H9 (cell line): ENCODE measurements at regions not wholly inside any gene's neighbourhood (a gene's known extent, or its start where the extent isn't known, plus 50 kb on each side); places are given as distances from the start of the nearest gene placed in this dataset.

Experiments used
- DNase-seq: peaks from one replicate; pipeline ENCODE4 v3.0.0-alpha.2; 2017
- H2AFZ ChIP-seq: one replicate; pipeline ENCODE4 v1.6.1; 2013; ENCODE audit warnings: mild to moderate bottlenecking, low read length, control low read depth, moderate library complexity
- H2AK5ac ChIP-seq: 2 replicates; pipeline ENCODE4 v1.6.1; 2013; ENCODE audit warnings: low read length, control low read depth, mixed read lengths; ENCODE audit not compliant: insufficient read length
- H2BK120ac ChIP-seq: one replicate; pipeline ENCODE4 v1.6.1; 2013; ENCODE audit warnings: low read depth, mild to moderate bottlenecking, low read length, control low read depth, inconsistent platforms; ENCODE audit not compliant: poor library complexity, severe bottlenecking
- H2BK12ac ChIP-seq: 2 replicates; pipeline ENCODE4 v1.6.1; 2013; ENCODE audit warnings: low read length, control low read depth, mixed read lengths, low read depth; ENCODE audit not compliant: insufficient read length
- H2BK15ac ChIP-seq: 2 replicates; pipeline ENCODE4 v1.6.1; 2013; ENCODE audit warnings: low read depth, low read length, control low read depth
- H2BK20ac ChIP-seq: one replicate; pipeline ENCODE4 v1.6.1; 2013; ENCODE audit warnings: low read depth, mild to moderate bottlenecking, low read length, control low read depth, inconsistent platforms; ENCODE audit not compliant: poor library complexity, severe bottlenecking
- H2BK5ac ChIP-seq: 2 replicates; pipeline ENCODE4 v1.6.1; 2013; ENCODE audit warnings: low read length, control low read depth, mixed read lengths; ENCODE audit not compliant: insufficient read length
- H3K14ac ChIP-seq: 2 replicates; pipeline ENCODE4 v1.6.1; 2013; ENCODE audit warnings: low read length, control low read depth; ENCODE audit not compliant: insufficient read depth
- H3K18ac ChIP-seq: 2 replicates; pipeline ENCODE4 v1.6.1; 2013; ENCODE audit warnings: low read depth, mild to moderate bottlenecking, mixed read lengths, low read length, control low read depth; ENCODE audit not compliant: insufficient read length
- H3K23ac ChIP-seq: 2 replicates; pipeline ENCODE4 v1.6.1; 2013; ENCODE audit warnings: low read length, control low read depth, mixed read lengths, low read depth; ENCODE audit not compliant: insufficient read length
- H3K23me2 ChIP-seq: 2 replicates; pipeline ENCODE4 v1.6.1; 2013; ENCODE audit warnings: low read depth, mild to moderate bottlenecking, mixed read lengths, low read length, control low read depth; ENCODE audit not compliant: insufficient read length, poor library complexity, severe bottlenecking
- H3K27ac ChIP-seq: 2 replicates; pipeline ENCODE4 v1.5.1; 2013; ENCODE audit warnings: low read length, control low read depth, mixed read lengths, low read depth; ENCODE audit not compliant: insufficient read length
- H3K27me3 ChIP-seq: 2 replicates; pipeline ENCODE4 v1.6.1; 2013; ENCODE audit warnings: low read length, control low read depth, inconsistent platforms; ENCODE audit not compliant: insufficient read depth
- H3K4ac ChIP-seq: 2 replicates; pipeline ENCODE4 v1.6.1; 2013; ENCODE audit warnings: low read depth, mild to moderate bottlenecking, control low read depth, inconsistent platforms, low read length, moderate library complexity
- H3K4me1 ChIP-seq: 2 replicates; pipeline ENCODE4 v1.6.1; 2013; ENCODE audit warnings: low read length, control low read depth, inconsistent platforms; ENCODE audit not compliant: insufficient read depth
- H3K4me2 ChIP-seq: 2 replicates; pipeline ENCODE4 v1.6.1; 2013; ENCODE audit warnings: low read length, control low read depth, mixed read lengths; ENCODE audit not compliant: insufficient read length, insufficient read depth
- H3K56ac ChIP-seq: 2 replicates; pipeline ENCODE4 v1.6.1; 2013; ENCODE audit warnings: low read depth, mild to moderate bottlenecking, mixed read lengths, low read length, control low read depth; ENCODE audit not compliant: insufficient read length
- H3K79me1 ChIP-seq: 2 replicates; pipeline ENCODE4 v1.6.1; 2013; ENCODE audit warnings: low read depth, mild to moderate bottlenecking, moderate library complexity, low read length, control low read depth, inconsistent platforms; ENCODE audit not compliant: insufficient read depth, poor library complexity, severe bottlenecking
- H3K79me2 ChIP-seq: 2 replicates; pipeline ENCODE4 v1.6.1; 2013; ENCODE audit warnings: low read length, control low read depth, inconsistent platforms; ENCODE audit not compliant: insufficient read depth
- H3K9ac ChIP-seq: 2 replicates; pipeline ENCODE4 v1.6.1; 2013; ENCODE audit warnings: low read length, control low read depth, mixed read lengths; ENCODE audit not compliant: insufficient read length; ENCODE audit errors: extremely low read depth
- H3K9me3 ChIP-seq: one replicate; pipeline ENCODE4 v1.6.1; 2013; ENCODE audit warnings: low read depth, low read length, inconsistent platforms; ENCODE audit not compliant: control insufficient read depth
- H3T11ph ChIP-seq: one replicate; pipeline ENCODE4 v1.6.1; 2013; ENCODE audit warnings: mild to moderate bottlenecking, low read length, control low read depth, inconsistent platforms
- H4K20me1 ChIP-seq: one replicate; pipeline ENCODE4 v1.6.1; 2013; ENCODE audit not compliant: control insufficient read depth, insufficient read length, insufficient read depth
- H4K5ac ChIP-seq: 2 replicates; pipeline ENCODE4 v1.6.1; 2013; ENCODE audit warnings: low read depth, mild to moderate bottlenecking, mixed read lengths, low read length, control low read depth; ENCODE audit not compliant: insufficient read length
- H4K8ac ChIP-seq: replicated peaks from 2 replicates; pipeline ENCODE4 v1.6.1; 2013; ENCODE audit warnings: low read length, control low read depth, mixed read lengths, low read depth; ENCODE audit not compliant: insufficient read length
- H4K91ac ChIP-seq: 2 replicates; pipeline ENCODE4 v1.6.1; 2013; ENCODE audit warnings: low read depth, mild to moderate bottlenecking, moderate library complexity, mixed read lengths, low read length, control low read depth; ENCODE audit not compliant: insufficient read length
- H3K27ac Mint-ChIP-seq, 3 experiments: 2 replicates in 2 of 3; 3 replicates in 1 of 3; pipeline ENCODE4 v1.8.0; 2020 to 2021; ENCODE audit warnings: mixed read lengths in 3 of 3, mild to moderate bottlenecking in 1 of 3, moderate library complexity in 1 of 3
- H3K27me3 Mint-ChIP-seq: 2 replicates; pipeline ENCODE4 v1.8.0; 2021; ENCODE audit warnings: low read depth, mild to moderate bottlenecking, moderate library complexity, mixed read lengths
- H3K36me3 Mint-ChIP-seq, 3 experiments: 2 replicates in 2 of 3; 3 replicates in 1 of 3; pipeline ENCODE4 v1.8.0; 2020 to 2021; ENCODE audit warnings: low read depth in 3 of 3, mixed read lengths in 3 of 3; ENCODE audit not compliant: insufficient read depth in 1 of 3
- H3K4me1 Mint-ChIP-seq, 2 experiments: 2 replicates each; pipeline ENCODE4 v1.8.0; 2020; ENCODE audit warnings: mixed read lengths in 2 of 2
- H3K4me3 Mint-ChIP-seq, 2 experiments: 2 replicates in 1 of 2; 3 replicates in 1 of 2; pipeline ENCODE4 v1.8.0; 2020 to 2021; ENCODE audit warnings: mild to moderate bottlenecking in 2 of 2, mixed read lengths in 2 of 2, moderate library complexity in 1 of 2
- H3K9me3 Mint-ChIP-seq, 2 experiments: 2 replicates in 1 of 2; 3 replicates in 1 of 2; pipeline ENCODE4 v1.8.0; 2020; ENCODE audit warnings: mild to moderate bottlenecking in 2 of 2, mixed read lengths in 2 of 2, moderate library complexity in 1 of 2
- WGBS: extraction: QIAGEN DNeasy Blood & Tissue Kit; methylation state at CpG from one replicate; pipeline ENCODE4 v1.1.7; 2013; ENCODE audit warnings: missing lambda C conversion rate, low lambda C conversion rate, mixed read lengths; ENCODE audit not compliant: insufficient read length; ENCODE audit errors: extremely low coverage; 5-methylcytosine and 5-hydroxymethylcytosine counted together
- TF ChIP-seq, protein P1 (sequence below): fragments of 200-600 bp; sonication (generic); conservative IDR thresholded peaks from 3 replicates; pipeline ENCODE4 v1.8.0; 2021; ENCODE audit warnings: antibody characterized with exemption, mild to moderate bottlenecking

DNA sequence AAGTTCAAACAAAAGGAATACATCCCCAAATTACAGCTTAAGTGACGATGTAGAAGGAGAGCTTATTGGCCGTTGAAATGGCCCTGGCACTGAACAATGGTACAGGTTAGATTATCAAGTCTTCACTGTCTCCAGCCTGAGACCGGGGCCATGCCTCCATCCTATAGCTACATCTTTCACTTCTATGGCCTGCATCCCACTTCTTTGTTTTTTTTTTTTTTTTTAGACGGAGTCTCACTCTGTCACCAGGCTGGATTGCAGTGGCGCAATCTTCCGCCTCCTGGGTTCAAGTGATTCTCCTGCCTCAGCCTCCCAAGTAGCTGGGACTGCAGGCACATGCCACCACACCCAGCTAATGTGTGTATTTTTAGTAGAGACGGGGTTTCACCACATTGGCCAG is 464.6 kb downstream of the CDH26 start:
- no peak overlapping the region for H3T11ph ChIP-seq
- H2BK15ac ChIP-seq = no peak overlapping the region
- no peaks in the 10 kb centered on the region for H3K9me3 Mint-ChIP-seq
- no peaks in the 10 kb centered on the region for H3K36me3 Mint-ChIP-seq
- no peaks in the 10 kb centered on the region for H3K79me2 ChIP-seq
- no CpG with 5 or more reads among the region's 7 CpGs for WGBS
- no peak overlapping the region for H3K14ac ChIP-seq
- no peak overlapping the region for H2BK12ac ChIP-seq
- H2BK20ac ChIP-seq = no peak overlapping the region
- H4K20me1 ChIP-seq = no peaks in the 10 kb centered on the region
- no peaks in the 10 kb centered on the region for H3K79me1 ChIP-seq
- no peaks in the 10 kb centered on the region for H3K27me3 ChIP-seq
- H3K4me3 Mint-ChIP-seq = no peak overlapping the region
- peaks cover 8% of the 10 kb centered on the region for H3K27me3 Mint-ChIP-seq
- H3K4ac ChIP-seq = no peak overlapping the region
- no peak overlapping the region for H3K27ac Mint-ChIP-seq
- H2AFZ ChIP-seq = no peak overlapping the region
- no peak for DNase-seq
- no peak overlapping the region for H2BK5ac ChIP-seq
- no peak overlapping the region for H4K91ac ChIP-seq
- TF ChIP-seq, protein P1, sequence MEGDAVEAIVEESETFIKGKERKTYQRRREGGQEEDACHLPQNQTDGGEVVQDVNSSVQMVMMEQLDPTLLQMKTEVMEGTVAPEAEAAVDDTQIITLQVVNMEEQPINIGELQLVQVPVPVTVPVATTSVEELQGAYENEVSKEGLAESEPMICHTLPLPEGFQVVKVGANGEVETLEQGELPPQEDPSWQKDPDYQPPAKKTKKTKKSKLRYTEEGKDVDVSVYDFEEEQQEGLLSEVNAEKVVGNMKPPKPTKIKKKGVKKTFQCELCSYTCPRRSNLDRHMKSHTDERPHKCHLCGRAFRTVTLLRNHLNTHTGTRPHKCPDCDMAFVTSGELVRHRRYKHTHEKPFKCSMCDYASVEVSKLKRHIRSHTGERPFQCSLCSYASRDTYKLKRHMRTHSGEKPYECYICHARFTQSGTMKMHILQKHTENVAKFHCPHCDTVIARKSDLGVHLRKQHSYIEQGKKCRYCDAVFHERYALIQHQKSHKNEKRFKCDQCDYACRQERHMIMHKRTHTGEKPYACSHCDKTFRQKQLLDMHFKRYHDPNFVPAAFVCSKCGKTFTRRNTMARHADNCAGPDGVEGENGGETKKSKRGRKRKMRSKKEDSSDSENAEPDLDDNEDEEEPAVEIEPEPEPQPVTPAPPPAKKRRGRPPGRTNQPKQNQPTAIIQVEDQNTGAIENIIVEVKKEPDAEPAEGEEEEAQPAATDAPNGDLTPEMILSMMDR = no peak
- no peak overlapping the region for H3K4me2 ChIP-seq
- H3K9me3 ChIP-seq = no peaks in the 10 kb centered on the region
- no peaks in the 10 kb centered on the region for H3K4me1 ChIP-seq
- no peak overlapping the region for H2AK5ac ChIP-seq
- H3K23me2 ChIP-seq = no peaks in the 10 kb centered on the region
- no peak overlapping the region for H3K18ac ChIP-seq
- no peak overlapping the region for H3K27ac ChIP-seq
- peaks cover 3 to 8% of the 10 kb centered on the region in 2 experiments; a peak in 2 of 4 replicates for H3K4me1 Mint-ChIP-seq
- H2BK120ac ChIP-seq = no peak overlapping the region
- H3K56ac ChIP-seq = no peak overlapping the region
- no peak overlapping the region for H3K9ac ChIP-seq
- no peak overlapping the region for H4K8ac ChIP-seq
- H4K5ac ChIP-seq = no peak overlapping the region
- H3K23ac ChIP-seq = no peak overlapping the region
